ENCODE measurements at regions not wholly inside any gene's neighbourhood (a gene's known extent, or its start where the extent isn't known, plus 50 kb on each side); places are given as distances from the start of the nearest gene placed in this dataset.

DNA sequence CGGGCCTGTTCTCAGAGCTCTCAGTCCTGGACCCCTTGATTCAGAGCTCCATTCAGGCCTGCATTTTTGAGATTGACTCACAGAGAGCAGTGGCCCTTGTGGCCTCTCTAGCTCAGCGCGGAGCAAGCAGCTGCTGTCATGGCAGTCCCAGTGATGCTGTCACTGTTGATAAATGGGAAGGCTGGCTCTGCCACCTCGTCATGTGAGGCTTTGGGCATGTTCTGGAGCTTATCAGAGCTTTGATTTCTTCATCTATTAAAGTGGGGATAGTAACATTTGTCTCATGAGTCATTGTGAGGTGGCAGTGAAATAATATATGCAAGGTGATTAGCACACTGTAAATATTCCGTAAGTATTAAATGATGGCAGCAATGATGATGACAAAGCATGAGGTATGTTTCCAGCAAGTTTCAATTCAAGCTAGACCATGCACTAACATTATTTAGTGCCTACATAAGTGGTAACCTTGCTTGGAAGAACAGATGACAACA is 126.4 kb upstream of the CXCL14 start:
- DNase-seq (ENCODE audit: low read depth, low spot score), result peak; percentile 79
- H3K27ac ChIP-seq, result peak overlapping the region; percentile 82

DNA sequence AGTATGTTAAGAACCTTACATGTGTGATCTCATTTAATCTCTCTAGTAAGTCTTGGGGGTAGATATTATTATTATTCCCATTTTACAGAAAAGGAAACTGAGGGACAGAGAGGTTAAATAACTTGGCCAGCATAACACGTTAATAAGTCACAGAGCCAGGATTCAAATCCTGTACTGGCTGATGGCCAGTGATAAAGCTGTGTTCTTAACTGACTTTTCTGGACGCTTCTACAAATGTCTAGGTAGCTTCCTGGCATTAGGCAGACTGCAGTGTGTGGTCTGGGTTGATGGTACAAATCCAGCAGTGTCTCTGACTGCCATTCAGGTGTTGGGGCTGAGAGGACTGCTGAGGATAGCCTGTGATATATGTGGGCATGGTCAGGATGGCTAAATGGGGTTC is 125.8 kb upstream of the CXCL14 start:
- peak overlapping the region; percentile 82 for H3K27ac ChIP-seq
- DNase-seq (ENCODE audit: low read depth, low spot score), result no peak

DNA sequence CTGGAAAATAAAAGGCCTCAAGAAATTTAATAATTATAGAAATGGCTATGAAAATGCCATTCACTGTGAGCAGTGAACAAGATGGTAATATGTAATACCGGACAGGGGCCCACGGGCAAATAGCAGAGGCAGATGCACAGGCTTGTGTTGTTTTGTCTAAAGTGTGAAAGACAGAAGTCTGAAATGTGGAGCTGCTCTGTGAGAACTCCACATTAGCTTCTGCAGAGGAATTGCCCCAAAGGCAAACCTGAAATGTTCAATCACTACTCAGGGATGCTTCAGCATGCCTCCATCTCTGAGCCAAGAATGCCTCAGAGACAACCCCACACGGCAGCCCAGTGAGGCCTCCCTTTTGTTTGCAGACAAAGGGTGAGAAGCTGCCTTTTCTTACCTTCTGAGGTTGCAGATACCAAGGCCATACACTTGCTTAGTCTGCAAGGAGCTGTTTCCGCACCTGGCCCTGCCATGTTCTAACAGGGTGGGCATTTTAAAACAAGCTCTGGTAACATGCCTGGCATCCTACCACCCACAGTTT is 124.3 kb upstream of the CXCL14 start:
- H3K27ac ChIP-seq, result peak overlapping the region; percentile 15
- no peak for DNase-seq (ENCODE audit: low read depth, low spot score)

DNA sequence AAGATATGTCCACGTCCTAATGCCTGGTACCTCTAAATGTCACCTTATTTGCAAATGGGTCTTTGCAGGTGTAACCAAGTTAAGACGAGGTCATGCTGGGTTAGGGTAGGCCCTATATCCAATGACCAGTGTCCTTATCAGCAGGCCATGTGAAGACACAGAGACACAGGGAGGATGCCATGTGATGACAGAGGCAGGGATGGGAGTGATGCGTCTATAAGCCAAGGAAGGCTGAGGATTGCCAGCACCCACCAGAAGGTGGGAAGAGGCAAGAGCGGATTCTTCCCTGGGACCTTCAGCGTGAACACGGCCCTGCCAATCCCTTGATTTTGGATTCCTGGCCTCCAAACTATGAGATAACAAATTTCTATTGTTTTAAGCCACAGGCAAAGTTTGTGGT is 123.4 kb upstream of the CXCL14 start:
- no peak overlapping the region for H3K27ac ChIP-seq
- no peak for DNase-seq (ENCODE audit: low read depth, low spot score)

DNA sequence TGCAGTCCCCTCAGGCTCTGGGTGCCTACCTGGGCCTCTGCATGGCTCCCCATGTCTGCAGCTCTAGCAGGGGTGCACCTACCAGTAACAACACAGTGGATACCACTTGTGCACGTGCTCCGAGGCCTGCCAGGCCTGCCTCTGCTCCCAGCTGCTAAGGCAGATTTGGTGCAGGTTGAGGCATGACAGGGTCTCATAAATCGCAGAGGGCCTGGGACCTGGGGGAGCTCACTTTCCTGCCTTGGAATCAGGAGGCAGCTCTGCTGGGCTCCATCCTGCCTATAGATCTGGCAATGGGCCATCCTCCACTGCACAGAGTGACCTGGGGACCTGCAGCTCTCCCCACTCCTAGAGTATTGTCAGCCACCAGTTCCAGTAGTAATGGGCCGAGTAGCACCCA is 121.9 kb upstream of the CXCL14 start:
- H3K27ac ChIP-seq, result no peak overlapping the region
- no peak for DNase-seq (ENCODE audit: low read depth, low spot score)

DNA sequence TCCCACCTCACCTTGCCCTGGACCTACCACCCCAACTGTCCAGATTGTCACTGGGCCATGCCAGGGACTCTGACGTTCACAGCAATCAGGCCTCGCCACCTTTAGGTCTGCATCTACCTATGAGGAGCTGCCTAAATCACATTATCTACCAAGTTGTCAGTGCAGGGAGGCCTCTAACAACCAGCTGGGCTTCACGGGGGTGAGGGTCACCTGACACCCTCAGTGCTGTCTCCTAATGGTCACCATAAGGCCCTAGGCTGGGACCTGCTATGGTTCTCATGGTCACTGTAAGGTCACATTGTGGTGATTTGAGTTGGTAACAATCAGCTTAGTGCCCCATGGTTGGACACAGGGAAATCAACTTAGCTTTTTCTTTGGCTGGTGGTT is 119.2 kb upstream of the CXCL14 start:
- DNase-seq (ENCODE audit: low read depth, low spot score), result no peak
- no peak overlapping the region for H3K27ac ChIP-seq

DNA sequence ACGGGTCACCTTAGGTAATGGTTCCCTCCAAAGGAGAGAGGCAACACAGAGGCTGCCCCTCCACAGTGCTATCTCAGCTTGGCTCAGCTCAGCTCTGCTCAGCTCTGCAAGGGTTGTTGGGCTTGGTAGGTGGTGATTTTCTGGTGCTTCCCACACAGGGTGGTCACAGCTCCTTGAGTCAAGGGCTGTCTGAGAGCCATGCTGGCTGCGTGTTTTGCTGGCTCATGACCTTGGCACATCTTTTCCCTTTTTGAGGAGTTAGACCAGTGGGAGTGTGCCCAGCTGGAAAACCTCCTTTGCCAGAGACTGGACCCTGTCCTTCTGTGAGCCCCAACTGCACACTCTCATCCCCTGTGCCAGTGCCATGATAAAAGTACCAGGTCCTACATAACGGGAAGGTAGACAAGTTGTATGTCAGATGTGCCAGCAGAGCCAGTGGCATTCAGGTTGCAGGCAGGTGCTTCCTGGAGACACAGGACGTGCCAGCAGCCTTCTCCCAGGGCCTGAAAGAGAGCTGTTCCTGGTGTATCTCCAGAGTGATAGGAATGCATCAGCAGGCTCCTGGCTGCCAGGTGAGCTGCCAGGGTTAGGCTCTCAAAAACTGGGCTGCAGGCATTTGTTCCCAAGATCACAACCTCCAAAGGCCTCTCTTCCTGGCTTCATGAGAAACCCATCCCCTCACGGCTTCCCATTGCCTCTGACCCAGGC is 118.6 kb upstream of the CXCL14 start:
- H3K27ac ChIP-seq, result no peak overlapping the region
- DNase-seq (ENCODE audit: low read depth, low spot score), result no peak

DNA sequence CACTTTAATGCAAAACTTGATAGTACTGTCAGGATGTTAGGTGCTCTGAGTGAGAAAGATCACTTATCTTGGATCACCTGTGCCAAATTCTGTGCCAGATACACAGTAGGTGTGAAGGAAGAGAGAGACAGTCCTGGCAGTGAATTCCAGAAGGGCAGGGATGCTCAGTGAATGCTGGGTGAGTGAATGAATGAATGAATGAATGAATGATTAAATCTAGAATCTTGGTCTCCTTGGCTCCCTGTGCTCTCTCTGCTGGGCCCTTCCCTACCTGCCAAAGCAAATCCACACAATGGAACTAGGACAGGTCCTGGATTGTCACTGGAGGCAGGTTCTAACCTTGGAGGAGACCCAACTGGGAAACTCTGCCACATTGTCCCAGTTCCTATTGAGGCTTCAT is 117.5 kb upstream of the CXCL14 start:
- no peak overlapping the region for H3K27ac ChIP-seq
- no peak for DNase-seq (ENCODE audit: low read depth, low spot score)

DNA sequence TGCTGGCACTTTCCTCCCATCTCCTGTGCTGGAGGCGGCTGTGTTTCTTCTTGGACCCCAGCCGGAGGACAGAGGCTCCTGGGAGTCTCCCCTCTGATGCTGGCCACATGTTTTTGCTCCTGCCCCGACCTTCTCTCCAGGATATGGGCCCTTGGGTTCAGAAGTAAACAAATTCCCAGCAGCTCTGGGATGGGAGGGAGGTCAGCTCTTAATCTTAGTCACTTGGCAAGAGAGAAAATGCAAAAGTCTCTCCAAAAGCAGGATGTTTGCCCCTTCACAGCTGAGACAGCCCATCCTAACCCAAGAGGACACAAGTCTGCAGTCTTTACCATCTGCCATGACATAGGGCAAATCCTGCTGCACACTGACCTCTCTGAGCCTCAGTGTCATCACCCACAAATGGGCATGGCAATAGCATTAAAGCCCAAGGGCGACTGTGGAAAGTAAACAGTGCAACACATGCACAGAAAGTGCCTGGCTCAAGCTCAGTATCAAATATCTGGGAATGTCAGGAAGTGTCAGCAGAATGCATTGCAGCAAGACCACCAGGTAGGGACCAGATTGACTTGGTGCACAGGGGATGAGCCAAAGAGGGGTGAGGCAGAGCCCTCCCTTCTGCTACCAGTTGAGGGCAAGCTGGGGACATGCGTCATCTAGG is 117.0 kb upstream of the CXCL14 start:
- H3K27ac ChIP-seq, result no peak overlapping the region
- DNase-seq (ENCODE audit: low read depth, low spot score), result no peak

DNA sequence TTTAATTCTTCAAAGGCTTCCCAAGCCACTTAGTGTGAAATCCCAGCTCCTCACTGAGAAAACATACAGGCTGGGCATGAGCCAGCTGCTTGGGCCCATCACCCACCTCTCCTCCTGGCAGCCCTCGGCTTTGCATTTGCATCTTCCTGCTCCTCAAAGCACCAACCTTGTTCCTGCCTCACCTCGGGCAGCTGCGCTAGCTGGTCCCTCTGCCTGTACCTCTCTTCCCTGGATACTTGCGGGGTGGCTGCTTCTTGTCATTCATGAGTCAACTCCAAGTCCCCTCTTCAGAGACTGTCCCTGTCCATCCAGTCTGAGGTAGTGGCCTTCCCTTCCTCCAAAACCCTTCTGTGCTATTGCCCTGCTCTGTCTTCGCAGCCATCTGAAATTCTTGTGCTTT is 116.1 kb upstream of the CXCL14 start:
- no peak for DNase-seq (ENCODE audit: low read depth, low spot score)

DNA sequence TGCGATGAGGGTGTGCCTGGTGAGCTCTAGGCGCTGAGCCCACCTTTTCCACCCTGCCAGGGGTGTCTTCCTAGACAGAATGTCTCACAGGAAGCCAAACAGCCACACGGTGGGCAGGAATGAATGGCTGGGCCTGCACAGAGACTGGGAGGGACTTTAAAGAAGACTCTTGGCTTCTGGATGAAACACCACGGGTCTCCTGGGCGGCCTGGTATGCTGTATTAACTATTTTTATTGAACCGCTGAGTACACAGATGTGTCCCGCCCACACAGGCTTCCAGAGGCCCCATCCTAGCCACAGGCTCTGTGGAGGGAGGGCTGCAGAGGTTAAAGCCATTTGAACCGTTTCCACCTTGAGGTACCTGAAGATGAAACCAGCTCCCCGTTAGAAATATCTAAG is 115.2 kb upstream of the CXCL14 start:
- peak overlapping the region; percentile 67 for H3K27ac ChIP-seq
- no peak for DNase-seq (ENCODE audit: low read depth, low spot score)

More for the DNA sequence above, 116.1 kb upstream of the CXCL14 start:
- no peak overlapping the region for H3K27ac ChIP-seq

DNA sequence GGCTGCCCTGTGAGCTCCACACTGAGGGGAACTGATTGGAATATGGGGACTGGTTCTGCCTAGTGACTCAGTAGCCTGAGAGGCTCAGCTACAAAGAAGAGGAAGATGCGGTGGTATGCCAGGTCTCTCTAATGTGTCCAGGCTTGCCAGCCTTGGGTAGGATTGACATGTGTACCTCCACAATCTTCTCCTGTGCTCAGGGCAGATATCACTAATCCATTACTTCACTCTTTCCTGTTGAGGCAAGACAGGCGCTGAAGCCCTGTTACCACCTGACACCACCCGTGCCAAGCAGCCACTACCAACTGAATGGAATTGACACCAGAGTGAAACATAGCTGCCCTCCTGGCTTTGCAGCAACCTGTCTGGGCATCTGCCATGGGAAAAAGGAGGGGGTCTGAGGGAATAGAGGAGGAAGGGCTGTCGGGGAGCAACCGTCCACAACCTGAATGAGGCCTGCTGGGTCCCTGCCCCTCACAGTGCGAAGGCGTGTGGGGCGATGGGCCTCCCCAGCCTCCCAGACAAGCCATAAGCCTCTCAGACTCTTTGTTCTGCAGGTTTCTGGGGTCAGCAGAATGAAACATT is 114.7 kb upstream of the CXCL14 start:
- peak; percentile 80 for DNase-seq (ENCODE audit: low read depth, low spot score)
- H3K27ac ChIP-seq, result peak overlapping the region; percentile 67

DNA sequence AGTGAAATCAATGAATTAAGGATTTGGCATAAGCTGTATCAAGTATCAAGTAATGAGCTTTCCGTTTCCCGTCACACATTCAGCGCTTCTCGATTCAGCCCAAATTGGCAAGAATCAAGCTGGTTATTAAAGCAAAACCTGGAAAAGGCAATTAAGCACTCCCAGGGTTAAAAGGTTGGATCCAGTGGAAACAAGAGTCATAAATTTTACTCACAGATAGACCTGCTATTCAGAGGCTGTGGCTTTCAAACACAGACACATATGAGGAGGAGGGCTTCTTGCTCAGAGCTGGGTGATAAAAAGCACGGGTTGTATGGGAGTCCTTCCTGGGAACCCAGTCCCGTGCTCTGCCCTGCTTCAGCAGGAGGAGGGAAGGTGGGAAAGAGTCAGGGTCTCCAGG is 112.3 kb upstream of the CXCL14 start:
- DNase-seq (ENCODE audit: low read depth, low spot score), result no peak
- H3K27ac ChIP-seq, result no peak overlapping the region

DNA sequence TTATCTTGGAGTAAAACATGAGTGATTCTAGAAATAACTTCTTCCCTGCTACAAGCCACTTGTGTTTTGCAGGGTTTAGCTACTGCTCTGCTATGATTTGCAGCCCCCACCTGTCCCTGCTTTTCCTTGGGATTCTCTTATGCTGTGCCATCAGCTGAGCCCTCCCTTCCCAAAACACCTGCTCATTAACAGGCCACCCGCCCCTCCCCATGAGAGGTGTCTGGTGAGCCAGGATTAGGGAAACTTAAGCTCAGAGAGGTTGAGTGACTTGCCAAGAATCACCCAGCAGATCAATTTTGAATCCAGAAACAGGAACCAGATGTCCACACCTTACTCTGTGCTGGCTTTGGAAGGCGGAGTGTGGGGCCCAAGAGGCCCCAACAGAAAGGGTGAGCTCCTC is 111.7 kb upstream of the CXCL14 start:
- no peak overlapping the region for H3K27ac ChIP-seq
- no peak for DNase-seq (ENCODE audit: low read depth, low spot score)

DNA sequence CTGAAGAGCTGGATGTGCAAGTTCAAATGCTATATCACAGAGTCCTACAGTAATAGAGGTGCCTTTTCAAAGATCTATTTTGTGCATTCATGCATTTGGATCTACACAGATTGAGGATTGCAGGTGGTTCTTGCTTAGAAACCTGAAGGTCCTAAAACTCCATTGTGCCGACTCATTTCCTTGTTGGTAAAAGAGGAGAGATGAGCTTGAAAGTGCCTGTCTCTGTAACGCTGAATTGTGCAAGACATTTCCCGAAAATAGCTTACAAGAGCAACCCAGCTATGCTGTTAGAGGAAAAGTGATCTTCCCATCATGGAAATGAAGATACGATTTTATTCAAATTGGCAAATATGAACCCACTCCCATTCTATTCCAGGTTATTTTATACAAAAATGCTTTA is 110.7 kb upstream of the CXCL14 start:
- no peak for DNase-seq (ENCODE audit: low read depth, low spot score)
- no peak overlapping the region for H3K27ac ChIP-seq

DNA sequence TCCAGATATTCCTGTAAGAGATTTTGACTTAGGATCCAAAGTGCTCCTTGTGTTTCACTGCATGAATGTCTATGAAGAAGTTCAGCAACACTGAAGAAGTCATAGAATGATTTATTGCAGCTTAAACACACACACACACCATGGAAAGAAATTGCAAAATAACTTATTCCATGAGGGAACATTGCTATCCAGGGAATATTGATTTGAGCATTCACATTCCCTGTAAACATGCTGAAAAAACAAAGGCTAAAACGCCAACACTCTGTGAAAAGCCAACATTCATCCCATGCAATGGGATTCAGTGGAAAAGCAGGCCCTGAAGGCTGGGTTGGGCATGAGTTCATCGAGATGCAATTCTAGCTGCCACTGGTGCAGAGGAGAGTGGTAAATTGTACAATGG is 109.6 kb upstream of the CXCL14 start:
- H3K27ac ChIP-seq, result no peak overlapping the region
- no peak for DNase-seq (ENCODE audit: low read depth, low spot score)

DNA sequence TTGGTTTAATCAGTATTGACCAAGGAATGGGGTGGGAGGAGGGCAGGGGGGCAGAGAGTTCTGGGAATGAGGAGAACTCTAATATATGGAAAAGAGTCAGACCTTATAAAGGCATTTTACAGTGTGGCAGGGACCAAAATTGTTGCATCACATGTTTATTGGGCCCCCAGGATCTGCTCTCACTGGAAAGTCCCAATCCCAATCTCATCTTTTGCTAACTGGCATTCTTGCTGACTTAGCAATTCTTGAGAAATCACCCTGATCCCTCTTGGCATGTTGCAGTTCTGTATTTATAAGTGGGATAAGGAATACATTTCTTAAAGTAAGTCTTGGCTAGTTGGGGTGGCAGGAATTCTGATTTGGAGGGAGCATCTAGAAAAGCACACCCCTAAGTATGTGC is 104.4 kb upstream of the CXCL14 start:
- DNase-seq (ENCODE audit: low read depth, low spot score), result no peak
- H3K27ac ChIP-seq, result no peak overlapping the region

DNA sequence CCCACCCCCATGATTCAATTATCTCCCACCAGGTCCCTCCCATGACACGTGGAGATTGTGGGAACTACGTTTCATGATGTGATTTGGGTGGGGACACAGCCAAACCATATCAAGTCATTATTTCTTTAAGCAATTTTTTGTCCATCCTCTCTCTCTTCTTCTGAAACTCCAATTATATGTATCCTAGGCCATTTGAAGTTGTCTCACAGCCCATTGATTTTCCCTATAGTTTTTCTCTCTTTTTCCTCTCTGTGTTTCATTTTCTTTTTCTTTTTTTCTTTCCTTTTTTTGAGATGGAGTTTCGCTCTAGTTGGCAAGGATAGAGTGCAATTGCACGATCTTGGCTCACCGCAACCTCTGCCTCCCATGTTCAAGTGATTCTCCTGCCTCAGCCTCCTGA is 101.9 kb upstream of the CXCL14 start:
- DNase-seq (ENCODE audit: low read depth, low spot score), result no peak
- no peak overlapping the region for H3K27ac ChIP-seq

DNA sequence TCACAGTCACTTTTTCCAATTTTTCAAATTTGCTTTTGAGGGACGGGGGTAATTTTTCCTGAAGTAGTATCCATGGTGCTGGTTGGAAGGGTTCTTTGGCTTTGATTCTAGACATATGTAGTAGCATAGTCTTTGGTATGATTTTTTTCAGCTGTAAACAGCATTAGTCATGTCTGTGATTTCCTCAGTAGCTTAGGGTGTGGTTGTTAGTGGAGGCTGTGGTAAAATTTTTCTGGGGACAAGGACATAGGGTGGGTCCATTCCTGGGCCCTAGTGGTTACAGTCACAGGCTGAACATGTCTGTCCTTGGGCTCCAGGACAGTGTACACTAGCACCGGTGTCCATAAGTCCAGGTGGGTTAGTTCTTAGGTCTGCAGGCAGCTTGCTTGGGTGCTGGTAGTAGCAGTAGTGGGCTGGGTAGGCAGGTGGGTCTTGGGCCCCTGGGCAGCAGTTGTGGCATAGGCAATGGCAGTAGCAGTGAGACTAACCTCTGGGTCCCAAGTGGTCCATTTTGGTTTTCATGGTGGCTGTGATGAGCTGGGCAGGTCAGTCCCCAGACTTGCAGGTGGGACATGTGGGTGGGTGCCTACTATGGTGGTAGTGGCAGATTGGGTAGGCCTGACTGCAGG is 100.0 kb upstream of the CXCL14 start:
- H3K27ac ChIP-seq, result peak overlapping the region; percentile 8
- DNase-seq (ENCODE audit: low read depth, low spot score), result no peak

DNA sequence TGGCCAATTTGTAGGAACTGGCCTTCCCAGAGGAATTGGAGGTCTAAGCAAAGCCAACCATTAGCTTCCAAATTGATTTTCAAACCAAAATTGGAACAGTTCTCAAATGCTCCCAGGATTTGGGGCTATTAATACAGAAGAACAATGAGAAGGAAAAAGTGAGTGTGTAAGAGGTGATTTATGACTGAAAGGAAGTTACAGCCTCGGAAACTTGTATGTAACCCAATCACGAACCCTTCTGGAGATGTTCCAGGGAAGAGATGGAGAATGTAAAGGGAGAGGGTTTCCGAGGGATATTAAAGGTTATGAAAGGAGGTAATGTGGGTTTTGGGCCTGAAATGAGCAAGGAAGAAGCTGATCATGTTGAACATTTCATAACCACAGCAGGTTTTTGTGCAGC is 93.2 kb upstream of the CXCL14 start:
- no peak for DNase-seq (ENCODE audit: low read depth, low spot score)
- H3K27ac ChIP-seq, result no peak overlapping the region

All from epithelial cell of prostate (primary cell).